Liver (tissue), 8 donors: ENCODE measurements at regions not wholly inside any gene's neighbourhood (a gene's known extent, or its start where the extent isn't known, plus 50 kb on each side); places are given as distances from the start of the nearest gene placed in this dataset.

Experiments used
- DNase-seq: peaks from one replicate; pipeline ENCODE4 v3.0.0-alpha.2; 2017; ENCODE audit warnings: low spot score
- H3K27ac ChIP-seq, 2 donors: one replicate each; pipeline ENCODE4 v1.7.0; 2013; ENCODE audit warnings: inconsistent platforms in 2 of 2, low read length in 2 of 2, control low read depth in 1 of 2, low read depth in 1 of 2, mild to moderate bottlenecking in 1 of 2
- H3K27me3 ChIP-seq, 4 donors: one replicate each; pipeline versions ENCODE4 v1.6.1 to v1.7.0; 2013; ENCODE audit warnings: low read length in 3 of 4, inconsistent platforms in 1 of 4, mild to moderate bottlenecking in 1 of 4, moderate library complexity in 1 of 4; ENCODE audit not compliant: control insufficient read depth in 4 of 4, insufficient read depth in 4 of 4
- H3K36me3 ChIP-seq, 4 donors: one replicate each; pipeline versions ENCODE4 v1.6.1 to v1.7.0; 2013; ENCODE audit warnings: low read length in 3 of 4, mild to moderate bottlenecking in 3 of 4, low read depth in 1 of 4, moderate library complexity in 1 of 4; ENCODE audit not compliant: control insufficient read depth in 4 of 4, insufficient read depth in 3 of 4
- H3K4me1 ChIP-seq, 4 donors: one replicate each; pipeline versions ENCODE4 v1.6.1 to v1.7.0; 2013; ENCODE audit warnings: low read length in 3 of 4, mild to moderate bottlenecking in 3 of 4, moderate library complexity in 1 of 4; ENCODE audit not compliant: control insufficient read depth in 4 of 4, insufficient read depth in 4 of 4
- H3K4me3 ChIP-seq, 3 donors: one replicate each; pipeline versions ENCODE4 v1.6.1 to v1.7.0; 2013; ENCODE audit warnings: low read length in 3 of 3, control low read depth in 1 of 3, low read depth in 1 of 3, mild to moderate bottlenecking in 1 of 3
- H3K9ac ChIP-seq, 2 donors: one replicate each; pipeline ENCODE4 v1.7.0; 2013; ENCODE audit warnings: low read length in 2 of 2, mild to moderate bottlenecking in 2 of 2, moderate library complexity in 2 of 2, control low read depth in 1 of 2, low read depth in 1 of 2
- H3K9me3 ChIP-seq, 4 donors: one replicate each; pipeline versions ENCODE4 v1.6.1 to v1.7.0; 2013; ENCODE audit warnings: low read length in 3 of 4; ENCODE audit not compliant: control insufficient read depth in 4 of 4
- CTCF ChIP-seq: fragments of 150-350 bp; IDR thresholded peaks from 2 replicates; pipeline ENCODE4 v1.5.1; 2017; ENCODE audit warnings: improper control_type of control experiment, low read depth, low read length; ENCODE audit not compliant: missing input control
- EGR1 ChIP-seq, 2 donors: IDR thresholded peaks; 2 replicates each; pipeline ENCODE4 v1.6.1; 2016 to 2018; ENCODE audit warnings: antibody characterized with exemption in 2 of 2, low read depth in 2 of 2
- FOXA1 ChIP-seq: IDR thresholded peaks from 2 replicates; pipeline ENCODE4 v1.6.1; 2016; ENCODE audit warnings: antibody characterized with exemption
- FOXA2 ChIP-seq: IDR thresholded peaks from 2 replicates; pipeline ENCODE4 v1.6.1; 2016; ENCODE audit warnings: antibody characterized with exemption
- GABPA ChIP-seq, 2 donors: IDR thresholded peaks in 1 of 2; conservative IDR thresholded peaks in 1 of 2; 2 replicates each; pipeline ENCODE4 v1.6.1; 2016; ENCODE audit warnings: antibody characterized with exemption in 2 of 2, mild to moderate bottlenecking in 1 of 2, moderate library complexity in 1 of 2
- HNF4A ChIP-seq, 2 donors: conservative IDR thresholded peaks; 2 replicates each; pipeline ENCODE4 v1.6.1; 2016; ENCODE audit warnings: antibody characterized with exemption in 2 of 2, mild to moderate bottlenecking in 2 of 2
- HNF4G ChIP-seq: IDR thresholded peaks from 2 replicates; pipeline ENCODE4 v1.6.1; 2016; ENCODE audit warnings: antibody characterized with exemption
- JUND ChIP-seq, 2 donors: IDR thresholded peaks; 2 replicates each; pipeline ENCODE4 v1.6.1; 2016; ENCODE audit warnings: antibody characterized with exemption in 2 of 2
- MAX ChIP-seq: IDR thresholded peaks from 2 replicates; pipeline ENCODE4 v1.6.1; 2016; ENCODE audit warnings: antibody characterized with exemption
- NR2F2 ChIP-seq: IDR thresholded peaks from 2 replicates; pipeline ENCODE4 v1.6.1; 2016; ENCODE audit warnings: antibody characterized with exemption
- RAD21 ChIP-seq, 2 donors: IDR thresholded peaks; 2 replicates each; pipeline ENCODE4 v1.6.1; 2016; ENCODE audit warnings: antibody characterized with exemption in 2 of 2, mild to moderate bottlenecking in 2 of 2
- REST ChIP-seq: IDR thresholded peaks from 2 replicates; pipeline ENCODE4 v1.6.1; 2016; ENCODE audit warnings: antibody characterized with exemption, mild to moderate bottlenecking
- RXRA ChIP-seq, 2 donors: IDR thresholded peaks; 2 replicates each; pipeline ENCODE4 v1.6.1; 2017 to 2018; ENCODE audit warnings: antibody characterized with exemption in 2 of 2, mild to moderate bottlenecking in 1 of 2
- SP1 ChIP-seq: IDR thresholded peaks from 2 replicates; pipeline ENCODE4 v1.6.1; 2018; ENCODE audit warnings: antibody characterized with exemption, mild to moderate bottlenecking
- TAF1 ChIP-seq: conservative IDR thresholded peaks from 2 replicates; pipeline ENCODE4 v1.6.1; 2016; ENCODE audit warnings: antibody characterized with exemption, mild to moderate bottlenecking
- YY1 ChIP-seq: IDR thresholded peaks from 2 replicates; pipeline ENCODE4 v1.6.1; 2016; ENCODE audit warnings: antibody characterized with exemption, mild to moderate bottlenecking
- WGBS: extraction: QIAGEN DNeasy Blood & Tissue Kit; methylation state at CpG from one replicate; pipeline ENCODE4 v1.1.7; 2013; 5-methylcytosine and 5-hydroxymethylcytosine counted together
- TF ChIP-seq, protein P1 (sequence below): IDR thresholded peaks from 2 replicates; pipeline ENCODE4 v1.6.1; 2016; ENCODE audit warnings: antibody characterized with exemption
- TF ChIP-seq, protein P2 (sequence below): IDR thresholded peaks from 2 replicates; pipeline ENCODE4 v1.6.1; 2016; ENCODE audit warnings: antibody characterized with exemption
- donor health status: healthy.
- donor health status: healthy.
- donor health status: healthy.
- donor health status: healthy.
- donor health status: healthy.

DNA sequence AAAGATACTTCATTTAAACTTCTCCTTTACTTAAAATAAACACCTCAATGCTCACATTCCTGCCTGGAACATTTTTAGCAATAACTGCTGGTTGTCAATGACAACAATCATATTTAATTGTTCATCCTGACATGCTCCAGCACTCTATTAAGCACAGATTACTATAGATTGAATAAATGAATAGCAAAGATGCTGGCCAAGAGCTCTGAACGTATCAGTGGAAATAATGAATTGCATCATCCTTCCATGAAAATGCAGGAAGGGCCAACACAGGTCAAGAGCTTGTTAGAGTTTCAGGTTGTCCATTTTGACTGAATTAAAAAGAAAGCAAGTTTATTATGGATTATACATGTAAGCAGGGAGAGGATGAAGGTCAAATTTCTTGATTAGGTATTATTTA, 994.0 kb downstream of the TSN start:
- Histone ChIP-seq H3K27ac (no peak overlapping the region), H3K4me3 (no peak overlapping the region), H3K36me3 (no peaks in the 10 kb centered on the region), H3K9ac (no peak overlapping the region), H3K4me1 (peaks cover 0 to 3% (median 0%) of the 10 kb centered on the region in 4 donors), H3K9me3 (peaks cover 0 to 2% (median 0%) of the 10 kb centered on the region in 4 donors), H3K27me3 (no peaks in the 10 kb centered on the region)
- 25% methylated on average over 1 of the region's 1 CpG for WGBS
- no peak for DNase-seq
- TF ChIP-seq GABPA (IDR thresholded peaks at IDR 0.05 in 1 of 2, conservative IDR thresholded peaks at IDR 0.05 in 1 of 2) (no peak), SP1 (no peak), JUND (IDR thresholded peaks at IDR 0.05) (no peak), EGR1 (IDR thresholded peaks at IDR 0.05; ENCODE audit: low read depth in 2 of 2) (no peak), FOXA1 (no peak), NR2F2 (no peak), RAD21 (IDR thresholded peaks at IDR 0.05) (peak in 1 of 2 donors; percentile 18), HNF4G (no peak), TAF1 (no peak), REST (no peak), HNF4A (conservative IDR thresholded peaks at IDR 0.05) (peak in 1 of 2 donors; percentile 28), MAX (no peak), YY1 (peak; percentile 65), FOXA2 (no peak), RXRA (IDR thresholded peaks at IDR 0.05) (peak in 1 of 2 donors; percentile 52)
- TF ChIP-seq, protein P1, sequence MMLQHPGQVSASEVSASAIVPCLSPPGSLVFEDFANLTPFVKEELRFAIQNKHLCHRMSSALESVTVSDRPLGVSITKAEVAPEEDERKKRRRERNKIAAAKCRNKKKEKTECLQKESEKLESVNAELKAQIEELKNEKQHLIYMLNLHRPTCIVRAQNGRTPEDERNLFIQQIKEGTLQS = no peak
- TF ChIP-seq, protein P2, sequence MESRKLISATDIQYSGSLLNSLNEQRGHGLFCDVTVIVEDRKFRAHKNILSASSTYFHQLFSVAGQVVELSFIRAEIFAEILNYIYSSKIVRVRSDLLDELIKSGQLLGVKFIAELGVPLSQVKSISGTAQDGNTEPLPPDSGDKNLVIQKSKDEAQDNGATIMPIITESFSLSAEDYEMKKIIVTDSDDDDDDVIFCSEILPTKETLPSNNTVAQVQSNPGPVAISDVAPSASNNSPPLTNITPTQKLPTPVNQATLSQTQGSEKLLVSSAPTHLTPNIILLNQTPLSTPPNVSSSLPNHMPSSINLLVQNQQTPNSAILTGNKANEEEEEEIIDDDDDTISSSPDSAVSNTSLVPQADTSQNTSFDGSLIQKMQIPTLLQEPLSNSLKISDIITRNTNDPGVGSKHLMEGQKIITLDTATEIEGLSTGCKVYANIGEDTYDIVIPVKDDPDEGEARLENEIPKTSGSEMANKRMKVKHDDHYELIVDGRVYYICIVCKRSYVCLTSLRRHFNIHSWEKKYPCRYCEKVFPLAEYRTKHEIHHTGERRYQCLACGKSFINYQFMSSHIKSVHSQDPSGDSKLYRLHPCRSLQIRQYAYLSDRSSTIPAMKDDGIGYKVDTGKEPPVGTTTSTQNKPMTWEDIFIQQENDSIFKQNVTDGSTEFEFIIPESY = no peak

DNA sequence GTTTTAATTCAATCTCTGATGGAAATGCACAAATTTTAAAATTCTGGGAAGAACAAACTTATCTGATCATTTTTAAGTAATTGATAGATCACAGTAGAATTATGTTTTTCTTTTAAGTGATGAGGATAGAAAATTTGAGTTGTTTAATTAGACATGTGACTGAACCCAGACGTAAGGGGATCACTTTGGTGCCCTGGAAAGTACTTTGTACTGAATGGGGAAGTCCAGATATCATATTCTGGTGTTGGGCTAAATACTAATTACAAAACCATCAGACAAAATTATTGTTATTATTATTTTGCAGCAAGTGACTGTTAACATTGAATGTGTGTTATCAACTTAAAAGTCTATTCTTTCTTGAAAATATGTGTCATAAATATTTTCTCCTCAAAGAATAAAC, 994.6 kb downstream of the TSN start:
- Histone ChIP-seq H3K4me3 (no peak overlapping the region), H3K36me3 (no peaks in the 10 kb centered on the region), H3K4me1 (peaks cover 0 to 3% (median 0%) of the 10 kb centered on the region in 4 donors), H3K27me3 (no peaks in the 10 kb centered on the region), H3K27ac (no peak overlapping the region), H3K9ac (no peak overlapping the region), H3K9me3 (peaks cover 0 to 2% (median 0%) of the 10 kb centered on the region in 4 donors)
- WGBS = 72% methylated on average over 1 of the region's 1 CpG
- TF ChIP-seq NR2F2 = no peak
- TF ChIP-seq, protein P2 = no peak
- no peak for TF ChIP-seq FOXA1
- TF ChIP-seq EGR1 (IDR thresholded peaks at IDR 0.05; ENCODE audit: low read depth in 2 of 2) = no peak
- TF ChIP-seq RAD21 (IDR thresholded peaks at IDR 0.05) = no peak
- no peak for TF ChIP-seq HNF4G
- TF ChIP-seq YY1 = no peak
- no peak for TF ChIP-seq MAX
- TF ChIP-seq TAF1 = no peak
- TF ChIP-seq CTCF = no peak
- TF ChIP-seq, protein P1 = no peak
- TF ChIP-seq HNF4A (conservative IDR thresholded peaks at IDR 0.05) = no peak
- DNase-seq = no peak
